Loucy (cell line): ENCODE measurements at regions not wholly inside any gene's neighbourhood (a gene's known extent, or its start where the extent isn't known, plus 50 kb on each side); places are given as distances from the start of the nearest gene placed in this dataset.

Experiments
- H2AFZ ChIP-seq: fragments of 200-600 bp; sonication (generic); 2 replicates; pipeline ENCODE4 v1.6.0; 2016; ENCODE audit warnings: antibody characterized with exemption, mild to moderate bottlenecking, low read length, moderate library complexity
- H3F3A ChIP-seq: fragments of 200-600 bp; 2 replicates; pipeline ENCODE4 v1.6.0; 2016; ENCODE audit warnings: antibody characterized with exemption, low read depth, mild to moderate bottlenecking
- H3K27me3 ChIP-seq: fragments of 200-600 bp; sonication (generic); 2 replicates; pipeline ENCODE4 v1.6.1; 2014; ENCODE audit warnings: low read length, mild to moderate bottlenecking; ENCODE audit not compliant: insufficient read depth, poor library complexity, severe bottlenecking
- H3K36me3 ChIP-seq: fragments of 200-600 bp; sonication (generic); 2 replicates; pipeline ENCODE4 v1.6.1; 2016; ENCODE audit warnings: low read length; ENCODE audit not compliant: insufficient read depth
- H3K4me1 ChIP-seq: fragments of 200-600 bp; sonication (generic); 2 replicates; pipeline ENCODE4 v1.5.1; 2014; ENCODE audit warnings: low read length, mild to moderate bottlenecking; ENCODE audit not compliant: insufficient read depth, poor library complexity, severe bottlenecking
- H3K4me2 ChIP-seq: fragments of 200-600 bp; sonication (generic); 2 replicates; pipeline ENCODE4 v1.6.0; 2014; ENCODE audit warnings: antibody characterized with exemption, low read length, low read depth, mild to moderate bottlenecking; ENCODE audit not compliant: poor library complexity, severe bottlenecking
- H3K4me3 ChIP-seq: fragments of 200-600 bp; sonication (generic); 2 replicates; pipeline ENCODE4 v1.5.1; 2014; ENCODE audit warnings: low read length, mild to moderate bottlenecking, mixed read lengths; ENCODE audit not compliant: poor library complexity, severe bottlenecking
- H3K79me2 ChIP-seq: fragments of 200-600 bp; sonication (generic); 2 replicates; pipeline ENCODE4 v1.6.1; 2014; ENCODE audit warnings: low read length; ENCODE audit not compliant: insufficient read depth
- H3K9ac ChIP-seq: fragments of 200-600 bp; sonication (generic); 2 replicates; pipeline ENCODE4 v1.6.0; 2014; ENCODE audit warnings: mild to moderate bottlenecking, low read depth, low read length, moderate library complexity; ENCODE audit not compliant: poor library complexity, severe bottlenecking
- H3K9me2 ChIP-seq: fragments of 200-600 bp; sonication (generic); replicated peaks from 2 replicates; pipeline ENCODE4 v1.6.1; 2016; ENCODE audit warnings: low read depth, low read length, mixed read lengths
- H3K9me3 ChIP-seq: fragments of 200-600 bp; sonication (generic); 2 replicates; pipeline ENCODE4 v1.6.1; 2014; ENCODE audit warnings: mild to moderate bottlenecking, antibody characterized with exemption, low read length, low read depth; ENCODE audit not compliant: insufficient read depth
- H4K20me1 ChIP-seq: fragments of 200-600 bp; sonication (generic); 2 replicates; pipeline ENCODE4 v1.6.0; 2014; ENCODE audit warnings: antibody characterized with exemption, low read length, mild to moderate bottlenecking; ENCODE audit not compliant: insufficient read depth, poor library complexity, severe bottlenecking
- CTCF ChIP-seq: fragments of 200-600 bp; sonication (generic); conservative IDR thresholded peaks from 2 replicates; pipeline ENCODE4 v1.5.1; 2014; ENCODE audit warnings: mild to moderate bottlenecking, antibody characterized with exemption, low read length
- EZH2phosphoT487 ChIP-seq: fragments of 200-600 bp; IDR thresholded peaks from 2 replicates; pipeline ENCODE4 v1.6.1; 2018; ENCODE audit warnings: antibody characterized with exemption, mild to moderate bottlenecking, moderate library complexity, borderline replicate concordance

- no peak overlapping the region for H3K4me2 ChIP-seq
- H3K79me2 ChIP-seq: no peaks in the 10 kb centered on the region
- H3K9me2 ChIP-seq: no peaks in the 10 kb centered on the region
- H3K27me3 ChIP-seq: no peaks in the 10 kb centered on the region
- no peaks in the 10 kb centered on the region for H3F3A ChIP-seq
- no peak overlapping the region for H3K4me3 ChIP-seq
- no peak overlapping the region for H2AFZ ChIP-seq
- H4K20me1 ChIP-seq: no peaks in the 10 kb centered on the region
- H3K4me1 ChIP-seq: no peaks in the 10 kb centered on the region
- no peak overlapping the region for H3K9ac ChIP-seq
- H3K9me3 ChIP-seq: no peaks in the 10 kb centered on the region
- no peaks in the 10 kb centered on the region for H3K36me3 ChIP-seq
- no peak for TF ChIP-seq EZH2phosphoT487
- TF ChIP-seq CTCF: no peak
Measured at GRCh38 chr6:4599924-4600323, 176.3 kb upstream of the CDYL start.

- TF ChIP-seq EZH2phosphoT487 (no peak), CTCF (no peak)
- no peaks in the 10 kb centered on the region for H3K4me1 ChIP-seq
Measured at GRCh38 chr6:4598384-4598995, 177.7 kb upstream of the CDYL start.

GRCh38 chr6:4593951-4594350 is 182.3 kb upstream of the CDYL start:
- Histone ChIP-seq H2AFZ (no peak overlapping the region), H3K4me2 (no peak overlapping the region), H3F3A (no peaks in the 10 kb centered on the region)

More at GRCh38 chr6:4598384-4598995, 177.7 kb upstream of the CDYL start:
- no peaks in the 10 kb centered on the region for H4K20me1 ChIP-seq
- no peaks in the 10 kb centered on the region for H3K27me3 ChIP-seq
- no peak overlapping the region for H3K4me2 ChIP-seq
- H3K9me2 ChIP-seq: no peaks in the 10 kb centered on the region
- H3K9ac ChIP-seq: no peak overlapping the region
- no peak overlapping the region for H3K4me3 ChIP-seq
- H3F3A ChIP-seq: no peaks in the 10 kb centered on the region
- H3K9me3 ChIP-seq: no peaks in the 10 kb centered on the region
- H2AFZ ChIP-seq: no peak overlapping the region
- H3K79me2 ChIP-seq: no peaks in the 10 kb centered on the region
- no peaks in the 10 kb centered on the region for H3K36me3 ChIP-seq

More at GRCh38 chr6:4593951-4594350, 182.3 kb upstream of the CDYL start:
- Histone ChIP-seq H3K9ac (no peak overlapping the region), H3K4me3 (no peak overlapping the region), H3K27me3 (no peaks in the 10 kb centered on the region), H3K4me1 (no peaks in the 10 kb centered on the region), H3K9me3 (no peaks in the 10 kb centered on the region; the same call in 1 of the 2 replicates), H3K36me3 (no peaks in the 10 kb centered on the region), H4K20me1 (no peaks in the 10 kb centered on the region), H3K79me2 (no peaks in the 10 kb centered on the region), H3K9me2 (no peaks in the 10 kb centered on the region)
- TF ChIP-seq EZH2phosphoT487 (no peak), CTCF (no peak)
